ENCODE measurements at regions not wholly inside any gene's neighbourhood (a gene's known extent, or its start where the extent isn't known, plus 50 kb on each side); places are given as distances from the start of the nearest gene placed in this dataset.

DNA sequence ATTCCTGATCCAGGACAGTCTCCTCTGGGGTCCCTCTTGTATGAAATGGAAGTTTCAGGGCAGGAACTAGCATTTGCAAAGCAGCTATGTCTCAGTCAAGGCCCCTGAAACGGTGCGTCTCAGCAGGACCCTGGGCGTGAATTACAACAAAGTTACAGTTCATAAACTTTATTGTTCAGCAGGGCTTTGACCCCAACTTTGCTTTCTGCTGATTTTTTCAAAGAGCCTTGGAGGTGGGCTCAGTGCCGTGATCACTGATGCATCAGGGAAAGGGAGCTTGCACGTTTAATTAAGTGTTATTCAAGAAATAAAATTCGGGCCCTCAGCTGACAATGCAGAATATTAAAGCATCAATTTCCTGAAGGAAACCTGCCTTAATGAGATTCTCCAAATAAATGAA, 260.1 kb upstream of the C16orf82 start:
- Mint-ChIP-seq H3K4me3 (no peak overlapping the region), H3K27me3 (ENCODE audit: low read depth) (peaks cover 14% of the 10 kb centered on the region), H3K4me1 (no peaks in the 10 kb centered on the region), H3K9me3 (no peaks in the 10 kb centered on the region), H3K27ac (peak overlapping the region in 1 of 3 experiments; percentile 33), H3K36me3 (ENCODE audit: low read depth) (no peaks in the 10 kb centered on the region)
- TF ChIP-seq, protein P1, sequence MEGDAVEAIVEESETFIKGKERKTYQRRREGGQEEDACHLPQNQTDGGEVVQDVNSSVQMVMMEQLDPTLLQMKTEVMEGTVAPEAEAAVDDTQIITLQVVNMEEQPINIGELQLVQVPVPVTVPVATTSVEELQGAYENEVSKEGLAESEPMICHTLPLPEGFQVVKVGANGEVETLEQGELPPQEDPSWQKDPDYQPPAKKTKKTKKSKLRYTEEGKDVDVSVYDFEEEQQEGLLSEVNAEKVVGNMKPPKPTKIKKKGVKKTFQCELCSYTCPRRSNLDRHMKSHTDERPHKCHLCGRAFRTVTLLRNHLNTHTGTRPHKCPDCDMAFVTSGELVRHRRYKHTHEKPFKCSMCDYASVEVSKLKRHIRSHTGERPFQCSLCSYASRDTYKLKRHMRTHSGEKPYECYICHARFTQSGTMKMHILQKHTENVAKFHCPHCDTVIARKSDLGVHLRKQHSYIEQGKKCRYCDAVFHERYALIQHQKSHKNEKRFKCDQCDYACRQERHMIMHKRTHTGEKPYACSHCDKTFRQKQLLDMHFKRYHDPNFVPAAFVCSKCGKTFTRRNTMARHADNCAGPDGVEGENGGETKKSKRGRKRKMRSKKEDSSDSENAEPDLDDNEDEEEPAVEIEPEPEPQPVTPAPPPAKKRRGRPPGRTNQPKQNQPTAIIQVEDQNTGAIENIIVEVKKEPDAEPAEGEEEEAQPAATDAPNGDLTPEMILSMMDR (IDR thresholded peaks at IDR 0.05; ENCODE audit: unreplicated experiment in 3 of 3): no peak

DNA sequence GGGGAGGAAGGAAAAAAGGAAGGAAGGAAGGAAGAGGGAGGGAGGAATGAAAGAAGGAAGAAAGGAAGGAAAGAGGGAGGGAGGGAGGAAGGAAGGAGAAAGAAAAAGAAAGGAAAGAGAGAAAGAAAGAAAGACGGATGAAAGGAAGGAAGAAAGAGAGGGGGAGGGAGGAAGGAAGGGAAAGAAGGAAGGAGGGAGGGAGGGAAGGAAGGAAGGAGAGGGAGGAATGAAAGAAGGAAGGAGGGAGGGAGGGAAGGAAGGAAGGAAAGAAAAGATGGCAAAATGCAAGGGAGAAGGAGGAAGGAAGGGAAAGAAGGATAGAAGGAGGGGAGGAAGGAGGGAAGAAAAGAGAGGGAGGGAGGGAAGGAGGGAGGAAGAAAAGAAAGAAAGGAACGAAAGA, 257.3 kb upstream of the C16orf82 start:
- H3K4me1 Mint-ChIP-seq: no peaks in the 10 kb centered on the region
- TF ChIP-seq, protein P1 (IDR thresholded peaks at IDR 0.05; ENCODE audit: unreplicated experiment in 3 of 3): no peak
- no peaks in the 10 kb centered on the region for H3K9me3 Mint-ChIP-seq
- H3K27ac Mint-ChIP-seq: no peak overlapping the region
- no peak overlapping the region for H3K4me3 Mint-ChIP-seq
- no peaks in the 10 kb centered on the region for H3K36me3 Mint-ChIP-seq (ENCODE audit: low read depth)
- peaks cover 3% of the 10 kb centered on the region for H3K27me3 Mint-ChIP-seq (ENCODE audit: low read depth)

DNA sequence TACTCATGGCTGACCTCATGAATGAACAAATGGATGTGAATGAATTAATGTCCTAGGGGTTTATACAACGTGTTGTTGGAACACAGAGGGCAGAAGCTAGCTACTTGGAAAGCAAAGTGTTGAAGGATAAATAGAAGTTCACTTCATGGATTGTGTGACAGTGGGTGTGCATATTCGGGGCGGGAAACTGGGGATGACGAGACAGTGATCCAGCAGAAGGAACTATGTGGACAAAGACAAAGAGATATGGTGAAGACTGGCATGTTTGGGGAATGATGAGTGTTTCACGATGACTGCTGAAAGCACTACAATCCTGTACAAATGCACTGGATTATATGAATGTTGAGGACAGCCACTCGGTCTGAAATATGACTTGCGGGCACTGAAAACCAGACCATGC, 250.5 kb upstream of the C16orf82 start:
- H3K4me3 Mint-ChIP-seq: no peak overlapping the region
- TF ChIP-seq, protein P1 (IDR thresholded peaks at IDR 0.05; ENCODE audit: unreplicated experiment in 3 of 3): no peak
- no peak overlapping the region for H3K27ac Mint-ChIP-seq
- no peaks in the 10 kb centered on the region for H3K9me3 Mint-ChIP-seq
- peaks cover 33% of the 10 kb centered on the region for H3K27me3 Mint-ChIP-seq (ENCODE audit: low read depth)
- H3K4me1 Mint-ChIP-seq: no peaks in the 10 kb centered on the region
- H3K36me3 Mint-ChIP-seq (ENCODE audit: low read depth): no peaks in the 10 kb centered on the region

DNA sequence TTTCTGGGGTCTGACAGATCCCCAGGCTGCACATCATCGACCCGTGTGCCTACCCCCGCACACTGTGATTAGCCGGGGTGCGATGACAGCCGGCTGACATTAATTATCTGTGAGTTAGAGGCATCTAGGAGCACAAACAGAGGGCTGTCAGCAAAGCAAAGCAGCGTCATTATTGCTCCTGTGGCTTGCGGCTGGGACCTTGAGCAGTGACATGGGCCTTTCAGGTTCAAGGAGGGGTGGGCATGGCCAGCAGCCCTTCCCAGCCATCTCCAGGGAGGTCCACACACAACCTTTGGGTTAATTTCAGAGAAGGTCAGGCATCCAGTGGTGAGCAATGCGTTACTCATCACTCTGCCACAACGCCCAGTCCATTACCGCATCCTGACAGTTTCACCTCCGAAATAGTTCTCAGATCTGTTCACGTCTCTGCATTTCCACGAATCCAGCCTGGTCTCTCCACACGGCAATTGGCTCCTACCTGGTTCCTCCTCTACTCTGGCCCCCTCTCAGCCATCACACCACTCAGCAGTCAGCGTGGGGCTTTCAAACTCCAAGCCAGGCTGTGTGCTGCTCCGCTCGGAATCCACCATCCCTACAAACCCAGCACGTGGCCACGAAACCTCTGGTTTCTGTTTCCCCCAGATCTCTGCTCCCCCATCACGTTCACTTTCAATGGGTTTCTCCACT, 249.7 kb upstream of the C16orf82 start:
- no peaks in the 10 kb centered on the region for H3K36me3 Mint-ChIP-seq (ENCODE audit: low read depth)
- H3K27me3 Mint-ChIP-seq (ENCODE audit: low read depth): peaks cover 35% of the 10 kb centered on the region
- TF ChIP-seq, protein P1 (IDR thresholded peaks at IDR 0.05; ENCODE audit: unreplicated experiment in 3 of 3): no peak
- H3K27ac Mint-ChIP-seq: no peak overlapping the region
- H3K9me3 Mint-ChIP-seq: no peaks in the 10 kb centered on the region
- no peak overlapping the region for H3K4me3 Mint-ChIP-seq
- no peaks in the 10 kb centered on the region for H3K4me1 Mint-ChIP-seq

DNA sequence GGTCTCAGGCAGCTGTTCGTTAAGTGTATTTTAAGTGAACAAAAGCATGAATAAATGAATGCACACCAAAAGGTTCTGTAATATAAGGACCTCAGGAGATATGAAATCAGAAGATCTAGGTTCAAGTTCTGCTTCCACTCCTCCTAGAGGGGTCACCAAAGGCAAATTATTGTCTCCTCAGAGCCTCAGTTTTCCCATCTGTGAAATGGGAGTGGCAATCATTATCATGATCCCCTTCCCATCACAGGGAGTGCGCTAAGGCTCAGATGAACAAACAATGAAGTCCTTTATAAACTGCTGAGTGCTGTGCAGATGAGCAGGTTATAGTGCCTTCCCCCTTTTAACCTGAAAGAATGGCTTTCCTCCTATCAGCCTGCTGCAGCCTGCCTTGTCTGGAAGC, 248.3 kb upstream of the C16orf82 start:
- Mint-ChIP-seq H3K27ac (no peak overlapping the region), H3K9me3 (no peaks in the 10 kb centered on the region), H3K27me3 (ENCODE audit: low read depth) (peaks cover 42% of the 10 kb centered on the region), H3K4me1 (no peaks in the 10 kb centered on the region), H3K36me3 (ENCODE audit: low read depth) (no peaks in the 10 kb centered on the region), H3K4me3 (no peak overlapping the region)
- TF ChIP-seq, protein P1 (IDR thresholded peaks at IDR 0.05; ENCODE audit: unreplicated experiment in 3 of 3): no peak

DNA sequence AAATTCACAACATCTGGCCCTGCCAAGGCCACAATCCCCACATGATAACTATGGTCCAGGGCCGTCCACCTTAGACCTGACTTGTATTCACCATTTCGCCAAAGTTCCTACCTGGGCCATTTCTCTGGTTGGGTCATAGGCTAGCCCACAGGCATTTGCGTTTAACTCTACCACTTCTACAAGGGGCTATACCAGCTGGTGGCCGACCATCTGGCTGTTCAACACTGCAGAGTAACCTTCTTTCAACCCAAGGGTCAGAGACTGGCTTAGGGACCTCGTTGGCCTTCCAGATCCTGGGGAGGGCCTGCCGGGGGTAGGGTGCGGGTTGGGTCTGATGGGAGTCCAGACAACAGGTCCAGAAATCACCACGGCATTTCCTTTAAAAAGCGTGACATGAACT, 242.3 kb upstream of the C16orf82 start:
- Mint-ChIP-seq H3K4me1 (no peaks in the 10 kb centered on the region), H3K4me3 (no peak overlapping the region), H3K9me3 (no peaks in the 10 kb centered on the region), H3K27me3 (ENCODE audit: low read depth) (peaks cover 31% of the 10 kb centered on the region), H3K36me3 (ENCODE audit: low read depth) (no peaks in the 10 kb centered on the region), H3K27ac (no peak overlapping the region)
- TF ChIP-seq, protein P1 (IDR thresholded peaks at IDR 0.05; ENCODE audit: unreplicated experiment in 3 of 3): no peak
